ENCODE measurements at regions not wholly inside any gene's neighbourhood (a gene's known extent, or its start where the extent isn't known, plus 50 kb on each side); places are given as distances from the start of the nearest gene placed in this dataset.
"Not testable (repeated sequence)": the region's sequence is repeated elsewhere in the genome, so short reads cannot be mapped to it uniquely, and the experiment has no call there.

GRCh38 chr7:150047329-150047728 lies 173.6 kb downstream of the ATP6V0E2 start:
- not testable (repeated sequence) for DNase-seq

- DNase-seq = not testable (repeated sequence)
Measured at GRCh38 chr7:150047772-150048171, 174.0 kb downstream of the ATP6V0E2 start.

GRCh38 chr7:150048244-150049011 lies 174.7 kb downstream of the ATP6V0E2 start:
- not testable (repeated sequence) for DNase-seq

DNA sequence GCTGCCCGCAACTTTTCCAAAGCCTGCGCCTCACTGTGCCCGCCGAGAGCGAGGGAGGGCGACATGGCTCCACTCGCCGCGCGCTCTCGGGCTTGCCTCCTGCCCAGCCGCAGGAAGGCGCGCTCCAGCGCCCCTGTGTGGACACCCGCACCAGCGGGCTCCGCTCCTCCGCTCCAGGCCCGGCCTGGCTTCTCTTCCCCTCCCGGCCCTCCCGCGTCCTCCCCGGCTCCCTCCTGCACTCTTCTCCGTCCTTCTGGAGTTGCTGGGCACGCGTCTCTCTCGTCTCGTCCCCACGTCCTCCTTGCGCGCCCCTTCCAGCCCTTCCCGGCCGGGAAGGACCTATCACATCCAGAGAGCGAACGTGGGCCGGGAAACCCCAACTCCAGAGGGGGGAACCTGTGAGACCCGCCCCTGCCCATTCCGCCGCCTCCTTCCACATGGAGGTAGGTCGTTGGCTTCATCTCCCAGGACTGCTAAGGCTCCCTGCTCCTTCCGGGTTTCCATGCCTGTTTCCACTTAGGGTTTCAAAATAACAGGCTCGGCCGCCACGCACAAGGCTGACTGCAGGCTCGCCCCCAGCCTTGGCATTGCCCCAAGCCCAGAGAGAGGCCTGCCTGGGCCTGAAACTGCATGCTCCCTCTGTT lies 175.4 kb downstream of the ATP6V0E2 start:
- DNase-seq = not testable (repeated sequence)

- not testable (repeated sequence) for DNase-seq
Measured at GRCh38 chr7:150053396-150053795, 179.6 kb downstream of the ATP6V0E2 start.

DNA sequence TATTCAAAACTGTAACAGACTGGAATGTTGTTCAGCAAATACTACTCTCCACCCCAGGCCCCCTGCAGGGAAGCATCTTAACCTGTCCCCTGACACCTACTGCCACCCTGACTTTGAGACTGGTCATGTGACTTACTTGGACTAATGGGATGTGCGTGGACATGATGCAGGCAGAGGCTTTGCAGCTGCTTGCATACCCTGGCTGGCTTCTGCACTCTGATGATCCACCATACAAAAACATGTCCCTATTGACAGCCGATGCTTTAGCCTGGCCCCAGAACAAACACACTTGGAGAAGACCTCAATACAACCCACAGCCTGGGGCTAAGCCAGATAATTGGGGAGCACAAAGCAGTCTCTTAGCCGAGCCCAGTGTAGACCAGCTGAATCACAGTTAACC lies 180.5 kb downstream of the ATP6V0E2 start:
- not testable (repeated sequence) for DNase-seq

- not testable (repeated sequence) for DNase-seq
Measured at GRCh38 chr7:150060259-150061221, 186.8 kb downstream of the ATP6V0E2 start.

GRCh38 chr7:150063195-150063594 lies 189.4 kb downstream of the ATP6V0E2 start:
- DNase-seq = not testable (repeated sequence)

GRCh38 chr7:150069555-150070313 lies 196.0 kb downstream of the ATP6V0E2 start:
- DNase-seq = not testable (repeated sequence)

- DNase-seq = not testable (repeated sequence)
Measured at GRCh38 chr7:150077543-150077942, 203.8 kb downstream of the ATP6V0E2 start.

- not testable (repeated sequence) for DNase-seq
Measured at GRCh38 chr7:150081865-150082264, 208.1 kb downstream of the ATP6V0E2 start.

GRCh38 chr7:150084724-150085123 lies 211.0 kb downstream of the ATP6V0E2 start:
- DNase-seq = not testable (repeated sequence)

GRCh38 chr7:150087478-150087877 lies 213.7 kb downstream of the ATP6V0E2 start:
- not testable (repeated sequence) for DNase-seq

DNA sequence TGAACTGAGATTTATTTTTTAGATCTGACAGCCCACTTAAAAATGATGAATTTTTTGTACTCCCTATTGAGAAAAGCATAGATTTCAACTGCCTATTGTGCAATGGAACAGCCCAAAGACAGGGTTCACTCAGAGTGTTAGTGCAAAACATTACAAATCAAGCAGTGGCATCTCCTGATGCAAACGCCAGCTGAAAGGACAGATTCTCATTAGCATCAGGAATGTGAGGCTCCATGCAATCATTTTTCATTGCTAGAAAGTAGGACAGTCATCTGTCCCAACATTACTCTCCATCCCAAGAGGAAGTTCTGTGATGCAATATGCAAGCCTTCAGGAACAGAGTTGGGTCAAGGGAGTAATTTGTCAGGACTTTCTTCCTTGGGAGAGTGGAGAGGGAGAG lies 215.4 kb downstream of the ATP6V0E2 start:
- not testable (repeated sequence) for DNase-seq

DNA sequence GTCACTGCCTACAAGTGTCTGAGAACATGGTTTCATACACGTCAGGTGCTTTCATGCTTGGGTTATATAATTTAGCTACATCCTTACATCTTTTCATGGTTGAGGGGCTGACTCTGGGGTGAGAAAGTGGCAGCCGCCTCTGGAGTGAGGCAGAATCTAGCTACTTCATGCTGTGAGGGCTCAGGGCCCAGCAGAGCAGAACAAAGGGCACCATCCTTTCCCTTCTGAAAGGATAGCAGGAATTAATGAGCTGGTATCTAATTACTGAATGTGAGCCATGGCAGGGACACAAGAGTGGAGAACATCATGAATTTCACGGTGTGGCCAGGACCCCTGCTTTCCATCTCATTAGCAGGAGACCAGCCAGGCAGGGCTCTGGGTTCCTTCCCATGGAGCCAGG lies 217.0 kb downstream of the ATP6V0E2 start:
- DNase-seq = not testable (repeated sequence)

- DNase-seq = not testable (repeated sequence)
Measured at GRCh38 chr7:150093897-150094296, 220.1 kb downstream of the ATP6V0E2 start.

DNA sequence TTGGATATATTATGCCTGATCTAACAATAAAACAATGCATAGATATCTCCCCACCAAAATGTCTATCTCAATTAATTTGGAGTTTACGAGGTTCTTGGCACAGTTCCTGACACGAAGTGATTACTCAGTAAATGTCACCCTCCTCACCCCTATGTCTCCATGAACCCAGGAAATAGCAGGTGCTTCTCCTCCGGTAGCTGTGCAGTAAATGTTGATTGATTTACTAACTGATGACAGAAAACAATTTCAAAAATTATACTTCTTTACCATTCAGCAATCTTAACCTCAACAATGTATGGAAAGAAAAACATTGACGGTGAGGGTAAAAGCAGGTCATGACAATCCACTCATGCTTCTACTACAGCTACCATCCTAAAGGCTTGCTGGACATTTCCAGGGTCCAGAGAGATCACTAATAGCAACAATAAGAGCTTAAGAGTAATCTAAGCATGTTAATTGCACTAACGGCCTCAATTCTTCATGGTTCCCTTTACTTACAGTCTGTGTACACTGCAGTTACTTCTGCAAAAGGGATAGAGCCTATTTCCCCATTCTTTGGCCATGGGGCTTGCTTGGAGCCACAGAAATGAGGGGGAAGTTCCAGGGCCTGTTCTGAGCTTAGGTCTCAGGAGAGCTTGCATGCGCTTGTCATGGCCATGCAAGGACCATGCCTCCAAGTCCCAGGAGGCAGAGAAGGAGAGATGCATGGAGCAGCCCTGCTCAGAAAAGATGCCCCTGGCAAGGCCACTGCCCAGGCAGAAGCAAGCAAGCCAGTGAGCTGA lies 222.6 kb downstream of the ATP6V0E2 start:
- not testable (repeated sequence) for DNase-seq

GRCh38 chr7:150098592-150098991 lies 224.6 kb upstream of the LRRC61 start:
- not testable (repeated sequence) for DNase-seq

DNA sequence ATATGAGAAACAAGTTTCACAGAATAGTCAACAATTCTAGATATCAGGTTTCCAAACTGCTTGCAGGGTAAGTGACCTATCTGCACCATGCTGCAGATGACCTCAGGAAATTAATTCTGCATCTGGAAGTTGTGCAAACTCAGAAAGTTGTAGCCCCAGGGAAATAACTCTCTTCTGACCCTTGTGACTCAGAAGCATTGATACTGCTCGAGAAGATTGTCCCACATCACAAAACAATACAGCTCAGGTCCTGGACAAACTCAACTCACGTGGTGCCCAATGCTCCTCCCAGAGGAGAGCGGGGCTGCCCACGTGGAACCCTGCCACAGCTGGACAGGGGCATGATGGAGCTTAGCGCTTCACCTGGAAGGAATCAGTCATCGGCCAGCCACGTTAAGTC lies 221.9 kb upstream of the LRRC61 start:
- not testable (repeated sequence) for DNase-seq

- not testable (repeated sequence) for DNase-seq
Measured at GRCh38 chr7:150107283-150107682, 215.9 kb upstream of the LRRC61 start.

- DNase-seq = not testable (repeated sequence)
Measured at GRCh38 chr7:150110375-150110820, 212.8 kb upstream of the LRRC61 start.
